ENCODE measurements at regions not wholly inside any gene's neighbourhood (a gene's known extent, or its start where the extent isn't known, plus 50 kb on each side); places are given as distances from the start of the nearest gene placed in this dataset.

DNA sequence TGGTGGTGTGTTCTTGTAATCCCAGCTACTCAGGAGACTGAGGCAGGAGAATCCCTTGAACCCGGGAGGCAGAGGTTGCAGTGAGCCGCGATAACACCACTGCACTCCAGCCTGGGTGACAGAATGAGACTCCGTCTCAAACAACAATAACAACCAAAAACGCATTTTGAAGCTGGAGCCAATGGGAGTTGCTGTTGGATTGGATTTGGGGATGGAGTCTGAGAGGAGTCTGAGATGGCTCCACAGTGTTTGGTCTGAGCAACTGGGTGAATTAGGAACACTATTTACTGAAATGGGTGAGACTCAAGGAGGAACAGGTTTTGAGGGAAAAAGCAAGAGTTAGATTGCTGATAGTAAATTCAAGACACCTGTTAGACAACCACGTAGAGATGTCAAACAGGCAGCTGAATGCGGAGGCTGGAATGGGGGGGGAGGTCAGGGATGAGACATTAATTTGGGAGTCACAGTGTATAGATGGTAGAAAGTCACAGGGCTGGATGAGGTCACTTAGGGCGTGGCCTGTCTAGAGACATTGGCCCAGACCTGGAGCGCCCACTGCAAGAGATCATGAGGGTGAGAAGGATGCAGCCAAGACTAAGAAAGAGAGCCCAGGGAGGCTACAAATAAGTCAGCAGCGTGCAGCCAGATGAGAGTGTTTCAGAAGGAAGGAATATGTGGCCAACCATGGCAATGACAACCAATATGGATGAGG, 56.4 kb downstream of the CYCS start:
- TF ChIP-seq, protein P1, sequence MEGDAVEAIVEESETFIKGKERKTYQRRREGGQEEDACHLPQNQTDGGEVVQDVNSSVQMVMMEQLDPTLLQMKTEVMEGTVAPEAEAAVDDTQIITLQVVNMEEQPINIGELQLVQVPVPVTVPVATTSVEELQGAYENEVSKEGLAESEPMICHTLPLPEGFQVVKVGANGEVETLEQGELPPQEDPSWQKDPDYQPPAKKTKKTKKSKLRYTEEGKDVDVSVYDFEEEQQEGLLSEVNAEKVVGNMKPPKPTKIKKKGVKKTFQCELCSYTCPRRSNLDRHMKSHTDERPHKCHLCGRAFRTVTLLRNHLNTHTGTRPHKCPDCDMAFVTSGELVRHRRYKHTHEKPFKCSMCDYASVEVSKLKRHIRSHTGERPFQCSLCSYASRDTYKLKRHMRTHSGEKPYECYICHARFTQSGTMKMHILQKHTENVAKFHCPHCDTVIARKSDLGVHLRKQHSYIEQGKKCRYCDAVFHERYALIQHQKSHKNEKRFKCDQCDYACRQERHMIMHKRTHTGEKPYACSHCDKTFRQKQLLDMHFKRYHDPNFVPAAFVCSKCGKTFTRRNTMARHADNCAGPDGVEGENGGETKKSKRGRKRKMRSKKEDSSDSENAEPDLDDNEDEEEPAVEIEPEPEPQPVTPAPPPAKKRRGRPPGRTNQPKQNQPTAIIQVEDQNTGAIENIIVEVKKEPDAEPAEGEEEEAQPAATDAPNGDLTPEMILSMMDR (IDR thresholded peaks at IDR 0.05; ENCODE audit: insufficient read depth, low read length, poor library complexity, severe bottlenecking), result no peak
- no peak for TF ChIP-seq EZH2phosphoT487 (conservative IDR thresholded peaks at IDR 0.05; ENCODE audit: low read length)

Data from SU-DHL-6 (cell line).